Peyer's patch (tissue), 4 donors: ENCODE measurements at regions not wholly inside any gene's neighbourhood (a gene's known extent, or its start where the extent isn't known, plus 50 kb on each side); places are given as distances from the start of the nearest gene placed in this dataset.

Experiments used
- DNase-seq, 3 donors: peaks; one replicate each; pipeline ENCODE4 v3.0.0-alpha.2; 2017 to 2019
- H3K27ac ChIP-seq, 4 donors: fragments of 200-600 bp; sonication (generic); one replicate each; pipeline ENCODE4 v1.5.1; 2016 to 2019
- H3K27me3 ChIP-seq, 2 donors: fragments of 200-600 bp; sonication (generic); one replicate each; pipeline ENCODE4 v1.5.1; 2019
- H3K36me3 ChIP-seq, 3 donors: fragments of 200-600 bp; sonication (generic); one replicate each; pipeline ENCODE4 v1.5.1; 2016 to 2019
- H3K4me1 ChIP-seq, 4 donors: fragments of 200-600 bp; sonication (generic); one replicate each; pipeline ENCODE4 v1.5.1; 2016 to 2019
- H3K4me3 ChIP-seq, 4 donors: fragments of 200-600 bp; sonication (generic); 1 replicate in 3 of 4; 2 replicates in 1 of 4; pipeline ENCODE4 v1.5.1; 2016 to 2019; ENCODE audit warnings: mild to moderate bottlenecking in 1 of 4
- H3K9me3 ChIP-seq, 4 donors: fragments of 200-600 bp; sonication (generic); one replicate each; pipeline ENCODE4 v1.5.1; 2016 to 2019; ENCODE audit warnings: mild to moderate bottlenecking in 1 of 4
- POLR2A ChIP-seq, 2 donors: fragments of 450-650 bp; IDR thresholded peaks; one replicate each; pipeline ENCODE4 v1.5.1; 2017; ENCODE audit warnings: antibody characterized with exemption in 2 of 2, mild to moderate bottlenecking in 2 of 2, moderate library complexity in 2 of 2
- TF ChIP-seq, protein P1 (sequence below), 6 experiments: fragments of 450-650 bp in 4 of 6; fragments of 200-600 bp in 2 of 6; sonication (generic) in 1 of 6; IDR thresholded peaks; one replicate each; pipeline ENCODE4 v1.5.1; 2017 to 2019; ENCODE audit warnings: antibody characterized with exemption in 6 of 6, mild to moderate bottlenecking in 3 of 6, moderate library complexity in 1 of 6

DNA sequence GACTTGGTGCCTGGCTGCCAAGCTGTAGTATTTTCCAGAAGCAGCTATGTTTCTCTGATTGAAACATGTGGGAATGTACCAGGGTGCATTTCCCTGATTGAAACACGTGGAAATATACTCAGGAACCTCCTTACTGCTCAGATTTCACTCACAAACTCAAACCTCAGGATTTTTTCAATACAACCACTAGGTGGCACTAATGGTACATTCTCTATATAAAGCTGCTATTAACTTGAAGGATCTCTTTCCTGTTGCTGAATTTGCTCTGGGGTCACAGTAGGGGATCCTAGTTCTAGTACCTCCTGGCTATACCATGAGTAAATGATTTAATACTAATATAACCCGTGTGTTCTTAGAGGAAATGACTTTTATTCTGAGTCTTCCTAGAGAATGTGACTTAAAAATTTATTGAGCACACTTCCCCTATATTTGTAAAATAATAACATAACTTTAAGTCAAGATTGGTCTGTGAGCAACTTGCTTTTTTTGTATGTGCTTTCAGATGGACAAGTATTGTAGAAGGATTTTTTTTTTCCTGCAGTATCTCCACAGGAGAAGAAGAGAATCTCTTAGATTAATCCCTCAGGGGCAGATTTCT is 173.8 kb upstream of the MIS18BP1 start:
- Histone ChIP-seq H3K9me3 (no peaks in the 10 kb centered on the region), H3K27ac (no peak overlapping the region), H3K36me3 (no peaks in the 10 kb centered on the region), H3K4me3 (no peak overlapping the region), H3K27me3 (no peaks in the 10 kb centered on the region), H3K4me1 (no peaks in the 10 kb centered on the region)
- TF ChIP-seq POLR2A (IDR thresholded peaks at IDR 0.05), result no peak
- TF ChIP-seq, protein P1, sequence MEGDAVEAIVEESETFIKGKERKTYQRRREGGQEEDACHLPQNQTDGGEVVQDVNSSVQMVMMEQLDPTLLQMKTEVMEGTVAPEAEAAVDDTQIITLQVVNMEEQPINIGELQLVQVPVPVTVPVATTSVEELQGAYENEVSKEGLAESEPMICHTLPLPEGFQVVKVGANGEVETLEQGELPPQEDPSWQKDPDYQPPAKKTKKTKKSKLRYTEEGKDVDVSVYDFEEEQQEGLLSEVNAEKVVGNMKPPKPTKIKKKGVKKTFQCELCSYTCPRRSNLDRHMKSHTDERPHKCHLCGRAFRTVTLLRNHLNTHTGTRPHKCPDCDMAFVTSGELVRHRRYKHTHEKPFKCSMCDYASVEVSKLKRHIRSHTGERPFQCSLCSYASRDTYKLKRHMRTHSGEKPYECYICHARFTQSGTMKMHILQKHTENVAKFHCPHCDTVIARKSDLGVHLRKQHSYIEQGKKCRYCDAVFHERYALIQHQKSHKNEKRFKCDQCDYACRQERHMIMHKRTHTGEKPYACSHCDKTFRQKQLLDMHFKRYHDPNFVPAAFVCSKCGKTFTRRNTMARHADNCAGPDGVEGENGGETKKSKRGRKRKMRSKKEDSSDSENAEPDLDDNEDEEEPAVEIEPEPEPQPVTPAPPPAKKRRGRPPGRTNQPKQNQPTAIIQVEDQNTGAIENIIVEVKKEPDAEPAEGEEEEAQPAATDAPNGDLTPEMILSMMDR (IDR thresholded peaks at IDR 0.05), result peak in 5 of 6 experiments; percentile 19 to 54 (median 52)
- DNase-seq, result no peak

DNA sequence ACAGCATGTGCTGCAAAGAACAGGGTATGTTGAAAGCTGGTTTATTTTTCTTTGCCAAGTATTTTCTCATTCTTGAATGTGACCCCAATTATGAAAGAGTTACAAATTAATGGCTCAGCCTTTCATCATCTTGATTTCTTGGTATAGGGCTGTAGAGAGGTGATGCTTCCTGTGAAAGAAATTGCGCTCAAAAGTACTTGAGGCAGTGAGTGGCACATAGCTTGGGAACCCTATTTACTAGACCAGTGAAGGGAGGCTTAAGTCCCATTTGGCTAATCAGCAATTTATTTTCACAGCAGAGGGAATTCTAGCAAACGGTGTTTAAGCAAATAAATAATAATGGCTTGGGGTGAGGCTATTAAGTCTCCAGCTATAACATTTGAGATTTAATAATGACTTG is 153.9 kb upstream of the MIS18BP1 start:
- no peak for DNase-seq
- H3K4me1 ChIP-seq, result no peaks in the 10 kb centered on the region
- H3K4me3 ChIP-seq, result no peak overlapping the region
- no peaks in the 10 kb centered on the region for H3K9me3 ChIP-seq
- H3K36me3 ChIP-seq, result no peaks in the 10 kb centered on the region
- H3K27me3 ChIP-seq, result no peaks in the 10 kb centered on the region
- TF ChIP-seq, protein P1 (IDR thresholded peaks at IDR 0.05), result no peak
- TF ChIP-seq POLR2A (IDR thresholded peaks at IDR 0.05), result no peak
- H3K27ac ChIP-seq, result no peak overlapping the region

DNA sequence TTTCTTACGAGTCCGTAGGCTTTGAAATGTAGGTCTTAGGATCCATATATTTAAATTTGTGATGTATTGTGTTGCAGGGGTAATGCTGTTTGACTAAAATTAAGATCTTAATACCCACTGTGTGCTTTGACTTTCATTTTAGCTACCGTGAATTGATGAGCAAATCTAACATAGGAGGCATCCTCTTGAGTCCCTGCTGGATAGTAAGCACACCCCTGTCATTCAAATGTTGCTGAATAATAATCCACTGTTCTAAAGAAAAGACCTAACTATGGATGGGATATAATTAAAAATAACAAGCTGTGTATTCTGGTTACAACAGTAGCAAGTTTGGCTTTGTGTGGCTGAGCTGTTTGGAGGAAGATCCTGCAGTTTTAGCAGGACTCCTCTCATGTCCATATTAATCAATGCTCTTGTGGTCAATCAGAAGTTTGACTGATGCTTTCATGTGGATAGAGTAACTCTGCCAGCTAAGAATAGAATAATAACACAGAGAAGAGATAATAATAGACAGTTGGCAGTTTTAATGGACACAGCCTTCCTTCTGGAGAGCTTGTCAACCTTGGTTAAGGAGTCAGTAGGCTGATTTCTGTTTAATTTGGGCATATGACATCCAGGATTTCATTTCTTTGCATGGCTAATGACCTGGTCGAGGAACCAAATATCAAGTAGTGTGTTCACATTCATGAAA is 148.1 kb upstream of the MIS18BP1 start:
- no peaks in the 10 kb centered on the region for H3K27me3 ChIP-seq
- no peaks in the 10 kb centered on the region for H3K4me1 ChIP-seq
- no peak for DNase-seq
- no peaks in the 10 kb centered on the region for H3K36me3 ChIP-seq
- H3K4me3 ChIP-seq, result no peak overlapping the region
- no peaks in the 10 kb centered on the region for H3K9me3 ChIP-seq
- TF ChIP-seq, protein P1 (IDR thresholded peaks at IDR 0.05), result no peak
- TF ChIP-seq POLR2A (IDR thresholded peaks at IDR 0.05), result no peak
- no peak overlapping the region for H3K27ac ChIP-seq

DNA sequence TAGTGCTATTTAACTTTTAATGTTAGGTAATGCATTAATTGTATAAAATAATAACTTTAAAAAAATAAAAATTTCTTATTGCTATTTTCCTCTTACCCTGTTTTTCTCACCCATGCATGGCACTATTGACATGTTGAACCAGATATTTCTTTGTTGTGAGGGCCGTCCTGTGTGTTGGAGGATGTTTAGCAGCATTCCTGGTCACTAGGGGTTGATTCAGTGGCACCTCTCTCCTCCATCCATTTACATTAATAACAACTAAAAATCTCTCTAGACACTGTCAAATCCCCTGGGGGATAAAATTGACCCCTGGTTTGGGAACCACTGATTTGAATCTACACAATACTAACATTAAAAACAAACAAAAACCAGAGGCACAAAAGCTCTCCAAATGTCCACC is 147.5 kb upstream of the MIS18BP1 start:
- TF ChIP-seq POLR2A (IDR thresholded peaks at IDR 0.05), result no peak
- Histone ChIP-seq H3K4me1 (no peaks in the 10 kb centered on the region), H3K4me3 (no peak overlapping the region), H3K36me3 (no peaks in the 10 kb centered on the region), H3K27ac (no peak overlapping the region), H3K9me3 (no peaks in the 10 kb centered on the region), H3K27me3 (no peaks in the 10 kb centered on the region)
- no peak for DNase-seq

DNA sequence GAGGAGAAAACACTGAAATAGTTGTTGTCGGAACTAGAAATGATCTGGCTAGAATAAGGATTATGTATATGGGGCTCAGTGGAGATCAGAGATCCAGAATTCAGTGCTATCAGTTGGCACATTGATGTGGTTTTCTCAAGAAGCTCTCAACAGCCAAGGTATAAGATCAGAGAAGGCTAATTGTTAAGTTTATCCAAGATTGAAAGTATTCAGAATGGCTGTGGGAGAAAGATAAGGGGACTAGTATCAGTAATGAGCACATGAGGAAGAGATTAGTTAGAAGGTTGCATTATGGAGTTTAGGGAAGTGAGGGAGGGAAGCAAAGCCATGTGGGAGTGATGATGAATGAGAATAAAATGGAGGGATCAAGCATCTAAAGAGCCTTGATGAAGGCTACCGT is 128.1 kb upstream of the MIS18BP1 start:
- no peak for DNase-seq
- Histone ChIP-seq H3K36me3 (no peaks in the 10 kb centered on the region), H3K27ac (no peak overlapping the region), H3K4me3 (no peak overlapping the region), H3K4me1 (no peaks in the 10 kb centered on the region), H3K9me3 (no peaks in the 10 kb centered on the region), H3K27me3 (no peaks in the 10 kb centered on the region)
- TF ChIP-seq POLR2A (IDR thresholded peaks at IDR 0.05), result no peak
- TF ChIP-seq, protein P1 (IDR thresholded peaks at IDR 0.05), result no peak

DNA sequence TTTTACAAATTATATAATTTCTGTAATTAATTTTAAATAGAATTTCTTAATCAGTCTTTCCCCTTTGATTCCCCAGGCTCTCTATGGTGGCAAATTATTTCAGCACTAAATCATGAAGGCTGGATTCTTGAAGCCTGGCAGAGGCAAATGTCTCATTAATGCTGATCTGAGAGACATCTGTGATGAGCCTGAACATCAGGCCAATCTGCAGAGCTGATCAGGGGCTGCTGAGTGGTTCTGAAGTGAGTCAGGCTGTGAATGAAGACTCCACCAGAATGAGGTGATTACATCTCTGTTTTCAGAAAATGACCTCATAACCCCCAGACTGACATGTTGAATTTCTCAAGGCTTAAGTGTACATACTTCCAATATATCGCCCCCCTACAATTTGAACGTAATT is 124.2 kb upstream of the MIS18BP1 start:
- no peak for TF ChIP-seq POLR2A (IDR thresholded peaks at IDR 0.05)

More for the DNA sequence above, 124.2 kb upstream of the MIS18BP1 start:
- no peaks in the 10 kb centered on the region for H3K9me3 ChIP-seq
- H3K36me3 ChIP-seq, result no peaks in the 10 kb centered on the region
- H3K27ac ChIP-seq, result no peak overlapping the region
- no peak for DNase-seq
- no peaks in the 10 kb centered on the region for H3K4me1 ChIP-seq
- H3K27me3 ChIP-seq, result no peaks in the 10 kb centered on the region
- H3K4me3 ChIP-seq, result no peak overlapping the region
